VCaP (cell line): ENCODE measurements at regions not wholly inside any gene's neighbourhood (a gene's known extent, or its start where the extent isn't known, plus 50 kb on each side); places are given as distances from the start of the nearest gene placed in this dataset.

Experiments used
- H3K27ac ChIP-seq: fragments of 450-650 bp; 2 replicates; pipeline ENCODE4 v1.5.1; 2017
- TF ChIP-seq, protein P1 (sequence below): fragments of 450-650 bp; conservative IDR thresholded peaks from 2 replicates; pipeline ENCODE4 v1.5.1; 2017; ENCODE audit warnings: mild to moderate bottlenecking, moderate library complexity

DNA sequence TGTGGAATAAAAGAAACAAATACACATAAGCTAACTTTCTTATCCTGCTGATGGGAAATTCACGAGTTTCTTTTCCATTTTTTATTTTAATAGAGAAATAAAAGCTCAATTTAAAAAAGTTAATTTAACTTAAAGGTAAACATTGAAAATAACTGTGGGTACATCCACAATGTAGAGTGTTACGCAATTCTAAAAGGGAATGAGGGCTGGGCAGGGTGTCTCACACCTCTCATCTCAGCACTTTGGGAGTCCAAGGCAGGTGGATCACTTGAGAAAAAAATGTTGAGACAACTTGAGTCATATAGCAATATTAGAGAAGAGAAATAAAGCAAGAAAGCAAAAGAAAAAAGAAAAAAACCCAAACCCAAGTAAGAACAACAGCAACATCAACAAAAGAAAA lies 207.0 kb downstream of the DIPK2A start:
- TF ChIP-seq, protein P1, sequence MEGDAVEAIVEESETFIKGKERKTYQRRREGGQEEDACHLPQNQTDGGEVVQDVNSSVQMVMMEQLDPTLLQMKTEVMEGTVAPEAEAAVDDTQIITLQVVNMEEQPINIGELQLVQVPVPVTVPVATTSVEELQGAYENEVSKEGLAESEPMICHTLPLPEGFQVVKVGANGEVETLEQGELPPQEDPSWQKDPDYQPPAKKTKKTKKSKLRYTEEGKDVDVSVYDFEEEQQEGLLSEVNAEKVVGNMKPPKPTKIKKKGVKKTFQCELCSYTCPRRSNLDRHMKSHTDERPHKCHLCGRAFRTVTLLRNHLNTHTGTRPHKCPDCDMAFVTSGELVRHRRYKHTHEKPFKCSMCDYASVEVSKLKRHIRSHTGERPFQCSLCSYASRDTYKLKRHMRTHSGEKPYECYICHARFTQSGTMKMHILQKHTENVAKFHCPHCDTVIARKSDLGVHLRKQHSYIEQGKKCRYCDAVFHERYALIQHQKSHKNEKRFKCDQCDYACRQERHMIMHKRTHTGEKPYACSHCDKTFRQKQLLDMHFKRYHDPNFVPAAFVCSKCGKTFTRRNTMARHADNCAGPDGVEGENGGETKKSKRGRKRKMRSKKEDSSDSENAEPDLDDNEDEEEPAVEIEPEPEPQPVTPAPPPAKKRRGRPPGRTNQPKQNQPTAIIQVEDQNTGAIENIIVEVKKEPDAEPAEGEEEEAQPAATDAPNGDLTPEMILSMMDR: no peak
- no peak overlapping the region for H3K27ac ChIP-seq

DNA sequence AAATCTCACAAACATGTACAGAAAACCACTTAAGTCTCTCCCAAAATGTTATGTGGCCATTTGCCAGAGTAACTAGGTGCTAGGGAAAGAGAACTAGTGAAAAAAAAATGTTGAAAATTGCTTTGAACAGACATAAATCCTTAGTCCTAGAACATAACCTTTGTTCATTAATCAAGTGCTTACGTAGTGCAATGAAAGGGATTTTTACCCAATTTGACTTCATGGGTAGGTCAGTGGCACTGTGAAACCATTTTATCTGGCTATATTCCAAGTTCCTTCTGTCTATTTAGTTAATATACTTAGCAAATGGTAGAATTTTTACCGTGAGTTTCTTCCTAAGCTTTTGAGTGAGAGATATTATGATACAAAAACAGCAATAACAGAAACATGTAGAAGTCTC lies 209.4 kb downstream of the DIPK2A start:
- TF ChIP-seq, protein P1: no peak
- H3K27ac ChIP-seq: no peak overlapping the region

DNA sequence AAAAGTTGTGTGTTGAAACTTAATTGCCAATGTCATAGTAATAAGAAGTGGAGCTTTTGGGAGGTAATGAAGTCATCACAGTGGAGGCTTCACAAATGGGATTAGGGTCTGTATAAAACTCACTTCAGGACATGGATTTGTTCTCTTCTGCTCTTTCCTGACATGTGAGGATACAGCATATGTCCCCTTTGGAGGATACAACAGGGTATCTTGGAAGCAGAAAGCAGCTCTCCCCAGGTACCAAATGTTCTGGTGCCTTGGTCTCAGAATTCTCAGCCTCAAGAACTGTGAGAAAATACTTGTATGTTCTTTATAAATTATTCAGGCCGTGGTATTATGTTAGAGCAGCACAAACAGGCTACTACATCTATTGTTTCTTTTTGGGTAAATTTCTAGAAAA lies 210.9 kb downstream of the DIPK2A start:
- H3K27ac ChIP-seq: no peak overlapping the region
- TF ChIP-seq, protein P1: no peak

DNA sequence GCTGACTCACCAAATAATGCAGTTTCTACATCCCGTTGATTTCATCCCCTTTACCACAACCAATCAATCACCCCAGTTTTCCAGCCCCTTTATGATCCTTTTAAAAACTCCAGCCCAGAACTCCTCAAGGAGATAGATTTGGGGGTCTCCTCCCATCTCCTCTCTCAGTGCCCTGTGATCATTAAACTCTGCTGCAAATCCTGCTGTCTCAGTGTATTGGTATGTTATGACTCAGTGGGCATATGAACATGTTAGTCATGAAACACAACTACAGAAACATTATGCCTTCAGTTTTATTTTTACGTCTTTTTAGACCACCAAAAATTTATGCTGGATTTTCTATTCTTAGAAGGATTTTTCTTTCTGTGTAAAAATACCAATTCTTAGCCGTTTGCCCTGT lies 213.7 kb downstream of the DIPK2A start:
- TF ChIP-seq, protein P1: no peak
- no peak overlapping the region for H3K27ac ChIP-seq

DNA sequence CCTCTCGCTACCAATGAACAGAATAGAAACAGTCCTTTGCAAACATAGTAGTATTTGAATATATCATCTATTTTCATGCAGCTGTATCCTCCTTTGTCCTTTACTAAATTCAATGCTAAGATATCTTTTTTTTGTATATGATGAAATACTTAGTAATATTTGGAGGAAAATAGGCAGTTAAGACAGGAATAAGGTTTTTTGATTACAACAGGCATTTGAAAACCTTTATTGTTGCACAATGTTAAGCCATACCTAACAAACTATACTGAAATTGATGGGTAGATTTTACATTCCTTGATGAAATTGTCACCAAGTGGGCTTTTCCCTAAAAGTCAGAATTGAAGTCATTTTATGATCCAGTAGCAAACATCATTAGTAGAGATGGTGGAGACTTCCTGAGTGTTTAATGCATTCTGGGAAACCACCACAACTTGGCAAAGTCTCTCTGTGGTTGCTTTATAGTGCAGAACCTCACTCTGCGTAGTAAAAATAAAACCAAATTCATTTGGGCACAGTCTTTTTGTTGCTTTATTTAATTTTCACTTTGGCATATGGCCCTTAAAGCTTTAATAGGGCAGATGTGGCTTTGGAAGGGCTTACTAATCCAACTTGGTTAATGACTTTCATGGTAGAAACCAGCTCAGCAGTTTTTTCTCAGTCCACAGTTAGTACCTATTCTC lies 216.0 kb downstream of the DIPK2A start:
- TF ChIP-seq, protein P1: no peak
- no peak overlapping the region for H3K27ac ChIP-seq

DNA sequence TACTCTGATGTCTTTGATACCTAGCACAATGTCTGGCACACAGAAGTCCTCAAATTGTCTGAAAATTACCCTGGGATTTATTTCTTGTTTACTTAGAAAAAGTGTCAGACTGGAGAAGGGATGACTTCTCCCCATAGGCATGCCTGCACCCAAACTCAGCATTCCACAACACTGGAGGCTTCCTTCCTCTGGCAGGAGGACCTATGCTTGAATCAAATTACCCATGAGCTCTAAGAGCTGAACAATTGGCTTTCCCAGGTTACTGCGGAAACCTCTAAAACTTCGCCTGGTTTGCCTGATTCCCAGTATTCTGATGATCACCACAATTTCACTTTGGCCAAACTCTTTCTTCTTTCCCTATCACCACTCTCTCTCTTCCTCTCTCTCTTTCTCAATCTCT lies 217.4 kb downstream of the DIPK2A start:
- H3K27ac ChIP-seq: no peak overlapping the region
- TF ChIP-seq, protein P1: no peak

DNA sequence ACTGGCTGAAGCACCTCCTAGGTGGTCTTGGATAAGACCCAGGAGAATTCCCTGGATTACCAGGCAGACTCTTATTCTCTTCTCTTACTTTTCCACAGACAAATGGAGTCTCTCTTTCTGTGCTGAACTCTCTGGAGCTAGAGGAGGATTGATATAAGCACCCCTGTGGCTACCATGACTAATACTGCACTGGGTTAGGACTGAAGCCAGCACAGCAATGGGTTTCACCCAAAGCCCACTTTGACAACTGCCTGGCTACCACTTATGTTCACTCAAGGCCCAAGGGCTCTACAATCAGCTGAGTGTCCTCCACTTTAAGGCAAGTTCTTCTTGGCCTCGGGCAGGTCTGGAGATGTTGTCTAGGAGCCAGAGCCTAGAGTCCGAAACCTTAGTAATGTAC lies 225.5 kb downstream of the DIPK2A start:
- no peak overlapping the region for H3K27ac ChIP-seq
- TF ChIP-seq, protein P1: no peak
